ENCODE measurements at regions not wholly inside any gene's neighbourhood (a gene's known extent, or its start where the extent isn't known, plus 50 kb on each side); places are given as distances from the start of the nearest gene placed in this dataset.

DNA sequence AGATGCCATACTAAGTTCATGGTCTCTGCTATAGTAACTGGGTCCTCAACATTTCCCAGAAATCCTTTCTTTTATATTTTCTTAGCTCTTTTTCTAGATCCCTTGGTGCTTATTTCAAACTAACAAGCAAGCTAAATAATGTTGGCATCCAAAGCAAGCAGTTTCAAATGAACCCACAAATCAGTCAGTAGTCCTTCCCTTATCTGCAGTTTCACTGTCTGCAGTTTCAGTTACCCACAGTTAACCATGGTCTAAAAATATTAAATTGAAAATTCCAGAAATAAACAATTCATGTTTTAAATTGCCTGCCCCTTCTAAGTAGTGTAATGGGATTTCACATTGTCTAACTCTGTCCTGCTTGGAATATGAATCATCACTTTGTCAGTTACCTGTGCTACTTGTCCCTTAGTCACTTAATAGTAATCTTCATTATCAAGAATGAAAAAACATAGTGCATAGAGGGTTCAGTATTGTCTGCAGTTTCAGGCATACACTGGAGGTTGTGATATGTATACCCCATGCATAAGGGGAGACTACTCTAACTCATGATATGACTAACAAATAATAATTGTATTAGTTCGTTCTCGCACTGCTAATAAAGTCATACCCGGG, 633.7 kb downstream of the MECOM start:
- intact Hi-C loops (cut with DNase I; ENCODE audit: low total_unique reads), result no loop called here
- no peaks in the 10 kb centered on the region for H3K36me3 ChIP-seq (ENCODE audit: low read depth, missing control alignments)
- H3K27ac ChIP-seq, result no peak overlapping the region
- no peak overlapping the region for H3K4me3 ChIP-seq
- no peak for TF ChIP-seq POLR2A (IDR thresholded peaks at IDR 0.05)
- TF ChIP-seq, protein P1, sequence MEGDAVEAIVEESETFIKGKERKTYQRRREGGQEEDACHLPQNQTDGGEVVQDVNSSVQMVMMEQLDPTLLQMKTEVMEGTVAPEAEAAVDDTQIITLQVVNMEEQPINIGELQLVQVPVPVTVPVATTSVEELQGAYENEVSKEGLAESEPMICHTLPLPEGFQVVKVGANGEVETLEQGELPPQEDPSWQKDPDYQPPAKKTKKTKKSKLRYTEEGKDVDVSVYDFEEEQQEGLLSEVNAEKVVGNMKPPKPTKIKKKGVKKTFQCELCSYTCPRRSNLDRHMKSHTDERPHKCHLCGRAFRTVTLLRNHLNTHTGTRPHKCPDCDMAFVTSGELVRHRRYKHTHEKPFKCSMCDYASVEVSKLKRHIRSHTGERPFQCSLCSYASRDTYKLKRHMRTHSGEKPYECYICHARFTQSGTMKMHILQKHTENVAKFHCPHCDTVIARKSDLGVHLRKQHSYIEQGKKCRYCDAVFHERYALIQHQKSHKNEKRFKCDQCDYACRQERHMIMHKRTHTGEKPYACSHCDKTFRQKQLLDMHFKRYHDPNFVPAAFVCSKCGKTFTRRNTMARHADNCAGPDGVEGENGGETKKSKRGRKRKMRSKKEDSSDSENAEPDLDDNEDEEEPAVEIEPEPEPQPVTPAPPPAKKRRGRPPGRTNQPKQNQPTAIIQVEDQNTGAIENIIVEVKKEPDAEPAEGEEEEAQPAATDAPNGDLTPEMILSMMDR (IDR thresholded peaks at IDR 0.05), result no peak
- WGBS, 2 donors, result 94 to 97% methylated on average over 3 of the region's 3 CpGs
- no peaks in the 10 kb centered on the region for H3K27me3 ChIP-seq
- no peaks in the 10 kb centered on the region for H3K4me1 ChIP-seq
- H3K9me3 ChIP-seq, result no peaks in the 10 kb centered on the region
- DNase-seq, result no peak

DNA sequence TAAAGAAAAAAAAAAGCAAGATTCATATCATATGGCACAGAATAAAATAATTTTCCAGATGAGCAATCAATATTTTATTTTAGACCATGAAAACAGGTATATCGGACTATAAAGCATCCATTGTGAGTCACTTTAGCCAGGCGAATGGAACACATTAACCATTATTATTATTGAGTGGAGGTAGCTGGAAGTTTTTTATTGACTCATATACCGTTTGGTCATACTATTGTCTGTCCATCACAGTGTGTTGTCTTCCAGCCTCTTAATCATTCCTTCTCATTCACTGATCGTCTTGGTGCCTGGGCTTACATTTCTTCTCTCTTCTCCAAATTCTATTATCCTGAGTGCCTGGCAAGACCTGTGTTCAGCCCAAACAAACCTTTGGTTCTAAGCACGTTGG, 634.8 kb downstream of the MECOM start:
- no peak overlapping the region for H3K4me3 ChIP-seq
- no peak overlapping the region for H3K27ac ChIP-seq
- WGBS, 2 donors, result 87 to 91% methylated on average over 5 of the region's 5 CpGs
- DNase-seq, result no peak
- H3K4me1 ChIP-seq, result no peaks in the 10 kb centered on the region
- no peaks in the 10 kb centered on the region for H3K36me3 ChIP-seq (ENCODE audit: low read depth, missing control alignments)
- H3K9me3 ChIP-seq, result no peaks in the 10 kb centered on the region
- TF ChIP-seq, protein P1 (IDR thresholded peaks at IDR 0.05), result no peak
- no peak for TF ChIP-seq POLR2A (IDR thresholded peaks at IDR 0.05)
- no peaks in the 10 kb centered on the region for H3K27me3 ChIP-seq
- intact Hi-C loops (cut with DNase I; ENCODE audit: low total_unique reads), result no loop called here

DNA sequence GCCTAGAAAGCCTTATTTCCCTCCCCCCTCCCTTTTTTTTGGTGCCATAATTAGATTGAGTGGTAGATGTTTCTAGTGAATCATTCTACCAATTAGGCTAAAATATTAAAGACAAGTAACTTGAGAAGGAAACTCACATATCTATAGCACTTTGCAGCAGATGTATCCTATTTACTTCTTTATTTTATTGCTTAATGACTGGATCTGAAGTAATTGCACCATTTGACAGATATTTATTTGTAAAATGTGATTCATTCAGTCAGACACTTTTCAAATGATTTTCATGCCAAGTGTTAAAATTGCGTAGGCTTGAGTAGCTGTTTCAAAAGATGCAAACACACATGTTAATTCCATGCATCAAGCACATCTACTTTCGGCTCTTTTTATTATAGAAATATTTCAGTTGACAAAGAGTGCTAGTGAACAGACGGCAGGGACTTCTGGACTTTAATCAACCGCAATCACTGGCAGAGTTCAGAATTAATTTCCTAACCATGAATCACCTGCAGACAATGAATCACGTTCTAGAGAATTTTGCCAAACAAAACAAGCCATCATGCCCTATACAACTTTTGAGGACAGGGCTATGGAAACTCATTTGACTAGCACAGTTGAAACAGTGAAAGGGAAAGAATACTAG, 636.8 kb downstream of the MECOM start:
- no peak for TF ChIP-seq POLR2A (IDR thresholded peaks at IDR 0.05)

DNA sequence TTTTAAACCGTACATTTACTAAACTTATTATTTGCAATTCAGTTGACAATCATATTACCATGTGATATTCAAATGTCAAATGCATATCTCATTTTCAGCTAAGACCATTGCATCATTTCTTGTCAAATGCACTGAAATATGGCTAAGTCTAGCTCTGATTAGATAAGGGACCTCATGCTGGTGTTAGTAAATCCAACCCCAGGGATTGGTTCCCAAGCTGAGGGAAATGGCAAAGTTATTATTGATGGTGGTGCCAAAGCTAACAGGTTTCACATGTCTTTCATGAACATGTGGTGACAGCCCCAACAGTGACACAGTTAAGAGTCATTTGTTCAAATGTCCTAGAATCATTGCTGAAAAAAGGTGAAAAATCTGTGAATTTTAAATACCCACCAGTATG, 641.1 kb downstream of the MECOM start:
- Histone ChIP-seq H3K27me3 (no peaks in the 10 kb centered on the region), H3K9me3 (no peaks in the 10 kb centered on the region), H3K36me3 (ENCODE audit: low read depth, missing control alignments) (no peaks in the 10 kb centered on the region), H3K27ac (no peak overlapping the region), H3K4me3 (no peak overlapping the region), H3K4me1 (no peaks in the 10 kb centered on the region)
- intact Hi-C loops (cut with DNase I; ENCODE audit: low total_unique reads), result no loop called here
- TF ChIP-seq, protein P1 (IDR thresholded peaks at IDR 0.05), result no peak
- no peak for TF ChIP-seq POLR2A (IDR thresholded peaks at IDR 0.05)
- no peak for DNase-seq
- 82 to 93% methylated on average over 1 of the region's 1 CpG for WGBS, 2 donors

More for the DNA sequence above, 636.8 kb downstream of the MECOM start:
- Histone ChIP-seq H3K36me3 (ENCODE audit: low read depth, missing control alignments) (no peaks in the 10 kb centered on the region), H3K4me3 (no peak overlapping the region), H3K27ac (no peak overlapping the region), H3K27me3 (no peaks in the 10 kb centered on the region), H3K4me1 (no peaks in the 10 kb centered on the region), H3K9me3 (no peaks in the 10 kb centered on the region)
- intact Hi-C loops (cut with DNase I; ENCODE audit: low total_unique reads), result no loop called here
- DNase-seq, result no peak
- WGBS, 2 donors, result 78 to 80% methylated on average over 5 of the region's 5 CpGs

DNA sequence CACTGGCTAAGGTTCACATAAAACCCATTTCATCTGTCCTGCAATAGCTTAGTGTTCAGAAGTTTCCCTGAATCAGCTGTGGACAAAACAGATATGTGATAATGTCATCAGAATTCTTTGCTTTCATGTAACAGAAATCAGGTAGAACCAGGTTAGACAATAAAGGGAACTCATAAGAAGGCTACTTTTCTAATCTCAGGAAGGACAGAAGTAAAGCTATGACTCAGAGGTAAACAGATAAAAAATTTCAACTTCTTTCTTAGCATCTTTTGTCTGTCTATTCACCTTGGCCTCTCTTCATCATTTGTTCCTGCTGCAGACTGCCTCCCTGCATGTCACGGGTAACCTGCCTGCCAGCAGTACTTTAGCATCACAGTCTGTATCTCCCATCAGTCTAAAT, 643.1 kb downstream of the MECOM start:
- Histone ChIP-seq H3K4me1 (no peaks in the 10 kb centered on the region), H3K27me3 (no peaks in the 10 kb centered on the region), H3K27ac (no peak overlapping the region), H3K36me3 (ENCODE audit: low read depth, missing control alignments) (no peaks in the 10 kb centered on the region), H3K9me3 (no peaks in the 10 kb centered on the region), H3K4me3 (no peak overlapping the region)
- intact Hi-C loops (cut with DNase I; ENCODE audit: low total_unique reads), result no loop called here
- 82 to 83% methylated on average over 1 of the region's 1 CpG for WGBS, 2 donors
- no peak for DNase-seq
- TF ChIP-seq POLR2A (IDR thresholded peaks at IDR 0.05), result no peak
- TF ChIP-seq, protein P1 (IDR thresholded peaks at IDR 0.05), result no peak

Data from testis (tissue), 2 donors.